Lower lobe of right lung (tissue), 2 donors: ENCODE measurements at regions not wholly inside any gene's neighbourhood (a gene's known extent, or its start where the extent isn't known, plus 50 kb on each side); places are given as distances from the start of the nearest gene placed in this dataset.

Source experiments
- ATAC-seq, 2 donors: fragments of 200-7000 bp; cut with Tn5 transposase; one replicate each; pipeline ENCODE4 v1.9.1; 2020 to 2022; ENCODE audit warnings: mild to moderate bottlenecking in 2 of 2, moderate library complexity in 2 of 2
- DNase-seq: peaks from one replicate; pipeline ENCODE4 v3.0.0-alpha.2; 2020
- H3K27ac ChIP-seq: fragments of 200-600 bp; one replicate; pipeline ENCODE4 v1.8.0; 2022
- H3K27me3 ChIP-seq: fragments of 200-600 bp; one replicate; pipeline ENCODE4 v1.8.0; 2022; ENCODE audit warnings: low read depth
- H3K36me3 ChIP-seq: fragments of 200-600 bp; one replicate; pipeline ENCODE4 v1.8.0; 2022; ENCODE audit warnings: mild to moderate bottlenecking
- H3K4me1 ChIP-seq: fragments of 200-600 bp; one replicate; pipeline ENCODE4 v1.8.0; 2022
- H3K4me3 ChIP-seq: fragments of 200-600 bp; one replicate; pipeline ENCODE4 v1.8.0; 2022; ENCODE audit warnings: mild to moderate bottlenecking
- H3K9me3 ChIP-seq: fragments of 200-600 bp; one replicate; pipeline ENCODE4 v1.8.0; 2022
- CTCF ChIP-seq: fragments of 200-600 bp; IDR thresholded peaks from one replicate; pipeline ENCODE4 v1.8.0; 2022; ENCODE audit warnings: antibody characterized with exemption, mild to moderate bottlenecking
- intact Hi-C: fragments of 100-400 bp; cut with DNase I; formaldehyde crosslinking; loops from one replicate; pipeline ENCODE4 v1.11.0; 2022
- donor health status: DM: no; HTN: yes; CAD: no; lungs with severe emphysema.

GRCh38 chr4:71195924-71196323 is 142.9 kb upstream of the SLC4A4 start:
- ATAC-seq, result peak; percentile 65 to 77
- intact Hi-C loops, result no loop called here

GRCh38 chr4:71198958-71199357 is 139.9 kb upstream of the SLC4A4 start:
- Histone ChIP-seq H3K36me3 (no peaks in the 10 kb centered on the region), H3K4me3 (no peak overlapping the region), H3K27me3 (no peaks in the 10 kb centered on the region), H3K9me3 (no peaks in the 10 kb centered on the region), H3K27ac (no peak overlapping the region), H3K4me1 (peaks cover 12% of the 10 kb centered on the region)
- TF ChIP-seq CTCF, result no peak
- DNase-seq (no peak), ATAC-seq (no peak)
- intact Hi-C loops, result no loop called here

More at GRCh38 chr4:71195924-71196323, 142.9 kb upstream of the SLC4A4 start:
- Histone ChIP-seq H3K36me3 (no peaks in the 10 kb centered on the region), H3K27me3 (no peaks in the 10 kb centered on the region), H3K27ac (no peak overlapping the region), H3K4me1 (peaks cover 12% of the 10 kb centered on the region), H3K9me3 (no peaks in the 10 kb centered on the region), H3K4me3 (no peak overlapping the region)
- TF ChIP-seq CTCF, result no peak
- no peak for DNase-seq

GRCh38 chr4:71201057-71201456 is 137.8 kb upstream of the SLC4A4 start:
- DNase-seq (no peak), ATAC-seq (no peak)
- no peaks in the 10 kb centered on the region for H3K36me3 ChIP-seq
- H3K27me3 ChIP-seq, result no peaks in the 10 kb centered on the region
- intact Hi-C loops, result no loop called here
- no peaks in the 10 kb centered on the region for H3K9me3 ChIP-seq
- peaks cover 2% of the 10 kb centered on the region for H3K4me1 ChIP-seq
- H3K27ac ChIP-seq, result no peak overlapping the region
- H3K4me3 ChIP-seq, result no peak overlapping the region
- TF ChIP-seq CTCF, result no peak

GRCh38 chr4:71201817-71202576 is 136.8 kb upstream of the SLC4A4 start:
- no peaks in the 10 kb centered on the region for H3K27me3 ChIP-seq
- intact Hi-C loops, result no loop called here
- no peak for TF ChIP-seq CTCF
- H3K4me1 ChIP-seq, result no peaks in the 10 kb centered on the region
- no peak overlapping the region for H3K27ac ChIP-seq
- H3K4me3 ChIP-seq, result no peak overlapping the region
- H3K9me3 ChIP-seq, result no peaks in the 10 kb centered on the region
- no peaks in the 10 kb centered on the region for H3K36me3 ChIP-seq
- ATAC-seq (no peak), DNase-seq (no peak)

GRCh38 chr4:71202705-71203104 is 136.1 kb upstream of the SLC4A4 start:
- intact Hi-C loops, result no loop called here
- DNase-seq (no peak), ATAC-seq (no peak)
- Histone ChIP-seq H3K4me3 (no peak overlapping the region), H3K9me3 (no peaks in the 10 kb centered on the region), H3K27ac (no peak overlapping the region), H3K27me3 (no peaks in the 10 kb centered on the region), H3K36me3 (no peaks in the 10 kb centered on the region), H3K4me1 (no peaks in the 10 kb centered on the region)
- TF ChIP-seq CTCF, result no peak
